Astrocyte of the spinal cord (primary cell): ENCODE measurements at regions not wholly inside any gene's neighbourhood (a gene's known extent, or its start where the extent isn't known, plus 50 kb on each side); places are given as distances from the start of the nearest gene placed in this dataset.

Experiments used
- DNase-seq: peaks from one replicate; pipeline ENCODE4 v3.0.0; 2011; ENCODE audit warnings: low read depth, low spot score
- H3K4me3 ChIP-seq: 2 replicates; pipeline ENCODE4 v1.5.1; 2011; ENCODE audit warnings: low read depth, mild to moderate bottlenecking, low read length, moderate library complexity
- CTCF ChIP-seq: IDR thresholded peaks from 2 replicates; pipeline ENCODE4 v1.5.1; 2012; ENCODE audit warnings: low read depth, mild to moderate bottlenecking, low read length, inconsistent platforms
- in situ Hi-C: cut with HindIII; loops from 2 replicates; pipeline ENCODE4 v1.10.0; 2017; ENCODE audit warnings: low sequenced_read_pairs

DNA sequence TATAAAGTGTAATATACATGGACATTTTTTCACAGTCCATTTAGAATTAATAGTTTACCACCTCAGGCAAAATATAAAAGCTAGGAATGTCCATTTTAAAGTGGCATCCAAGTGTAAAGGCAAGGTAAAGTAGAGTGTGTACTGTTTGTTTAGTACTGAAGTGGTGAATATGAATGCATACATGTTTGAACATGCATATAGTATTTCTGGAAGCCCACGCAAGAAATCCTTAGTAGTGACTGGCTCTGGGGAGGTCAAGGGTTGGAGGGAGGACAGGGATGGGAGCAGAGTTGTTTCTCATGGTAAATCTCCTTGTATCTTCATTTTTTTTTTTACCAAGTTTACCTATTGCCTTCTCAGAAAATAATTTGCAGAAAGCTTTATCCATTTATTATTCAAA, 129.2 kb downstream of the UNC5CL start:
- in situ Hi-C loops, result no loop called here
- TF ChIP-seq CTCF, result no peak
- no peak for DNase-seq
- H3K4me3 ChIP-seq, result no peak overlapping the region

DNA sequence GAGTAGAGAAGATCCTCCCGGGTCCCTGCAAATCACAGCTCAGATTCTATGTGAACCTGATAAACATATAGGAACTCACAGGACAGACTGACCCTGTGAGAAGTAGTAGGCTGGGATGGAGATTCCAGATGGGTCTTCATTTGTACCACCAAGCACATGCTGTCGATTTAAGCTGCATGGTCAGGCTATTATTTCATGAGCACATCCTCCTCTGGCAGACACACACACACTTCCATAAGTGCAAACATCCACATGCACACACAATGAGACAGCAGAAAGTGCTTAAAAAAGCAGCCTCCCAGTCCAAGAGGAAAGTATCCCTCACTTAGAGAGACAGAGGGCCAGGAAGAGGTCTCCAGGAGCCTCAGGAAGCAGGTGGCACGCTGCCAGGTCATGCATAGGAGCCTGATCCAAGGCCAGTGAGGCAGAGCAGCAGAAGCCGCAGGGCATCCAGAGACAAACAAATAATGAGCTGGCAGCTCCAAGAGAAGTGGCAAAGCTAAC, 131.8 kb downstream of the UNC5CL start:
- in situ Hi-C loops, result no loop called here
- no peak for TF ChIP-seq CTCF
- peak; percentile 32 for DNase-seq
- no peak overlapping the region for H3K4me3 ChIP-seq

DNA sequence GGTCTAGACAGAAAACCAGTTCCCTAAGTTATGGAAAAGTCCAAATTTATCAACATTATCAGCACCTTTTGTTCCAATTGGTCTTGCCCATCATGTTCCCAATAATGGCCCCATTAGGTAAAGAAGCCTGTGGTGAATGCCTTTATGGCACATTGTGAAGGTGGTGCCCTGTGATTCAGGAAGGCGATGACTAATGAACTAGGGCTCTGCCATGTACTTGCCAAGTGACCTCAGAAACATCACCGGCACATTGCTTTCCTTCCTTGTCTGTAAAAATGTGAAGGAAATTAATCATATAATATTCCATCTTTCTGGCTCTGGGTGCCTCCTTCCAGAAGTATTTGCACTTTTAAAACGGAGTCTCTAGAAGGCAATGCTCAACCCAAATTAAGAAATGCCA, 132.3 kb downstream of the UNC5CL start:
- H3K4me3 ChIP-seq, result no peak overlapping the region
- in situ Hi-C loops, result no loop called here
- peak; percentile 20 for DNase-seq
- TF ChIP-seq CTCF, result no peak

GRCh38 chr6:40904583-40905194, 134.3 kb downstream of the UNC5CL start:
- in situ Hi-C loops, result no loop called here
- no peak for DNase-seq
- TF ChIP-seq CTCF, result no peak
- H3K4me3 ChIP-seq, result no peak overlapping the region

- no peak for TF ChIP-seq CTCF
- H3K4me3 ChIP-seq, result no peak overlapping the region
- in situ Hi-C loops, result no loop called here
- no peak for DNase-seq
These were observed 135.6 kb downstream of the UNC5CL start for GRCh38 chr6:40903456-40903855.

DNA sequence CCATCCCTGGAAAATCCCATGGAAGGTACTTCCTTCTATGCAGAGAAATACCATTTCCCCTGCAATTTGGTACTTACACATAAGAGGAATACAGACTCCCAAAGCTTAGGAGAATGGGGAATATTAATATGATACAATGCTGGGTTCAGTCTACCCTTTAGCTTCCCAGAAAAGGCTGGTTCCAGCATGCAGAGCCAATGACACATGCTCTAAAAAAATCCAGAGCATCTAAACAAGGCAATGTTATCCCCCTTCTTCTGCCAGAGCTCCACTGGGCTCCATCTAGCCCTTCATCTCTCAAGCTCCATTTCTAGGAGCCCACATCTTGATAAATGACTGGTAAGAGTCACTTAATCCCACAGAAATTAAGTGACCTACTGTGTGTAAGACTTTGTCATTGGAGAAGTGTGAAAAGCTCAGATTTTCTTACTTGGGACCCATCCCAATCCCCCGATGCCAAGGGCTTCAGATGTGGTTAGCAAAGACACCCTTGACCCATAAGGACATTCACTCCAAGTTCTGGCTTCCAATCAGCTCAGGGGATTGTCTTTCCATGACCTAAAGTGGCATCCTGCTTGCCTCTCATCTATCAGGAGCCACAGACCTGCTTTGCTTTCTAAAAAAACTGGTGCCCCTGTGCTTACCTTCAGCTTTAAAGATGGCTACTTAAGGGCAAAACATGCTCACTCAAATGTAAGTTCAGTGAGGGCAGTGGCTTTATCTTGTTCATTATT, 137.5 kb downstream of the UNC5CL start:
- no peak for DNase-seq
- in situ Hi-C loops, result no loop called here
- no peak overlapping the region for H3K4me3 ChIP-seq
- no peak for TF ChIP-seq CTCF
